ENCODE measurements at regions not wholly inside any gene's neighbourhood (a gene's known extent, or its start where the extent isn't known, plus 50 kb on each side); places are given as distances from the start of the nearest gene placed in this dataset.
"Not testable (repeated sequence)": the region's sequence is repeated elsewhere in the genome, so short reads cannot be mapped to it uniquely, and the experiment has no call there.

GRCh38 chrY:3491423-3491822, 87.4 kb upstream of the TGIF2LY start:
- H3K4me1 ChIP-seq; H3K36me3 ChIP-seq; H3K4me3 ChIP-seq (replicated peaks in 1 of 3); H3K27me3 ChIP-seq; intact Hi-C loops (cut with DNase I); H3K9me3 ChIP-seq; H3K27ac ChIP-seq; DNase-seq: not testable (repeated sequence)
- WGBS, 2 donors: no CpG with 5 or more reads among the region's 1 CpG

- H3K4me3 ChIP-seq (replicated peaks in 1 of 3); DNase-seq; H3K27ac ChIP-seq; H3K9me3 ChIP-seq; H3K4me1 ChIP-seq; H3K36me3 ChIP-seq; H3K27me3 ChIP-seq; intact Hi-C loops (cut with DNase I): not testable (repeated sequence)
- WGBS, 2 donors: 89 to 98% methylated on average over 3 of the region's 3 CpGs
Measured at GRCh38 chrY:3494539-3494938, 84.3 kb upstream of the TGIF2LY start.

- H3K4me1 ChIP-seq; H3K27ac ChIP-seq; H3K9me3 ChIP-seq; H3K4me3 ChIP-seq (replicated peaks in 1 of 3); H3K27me3 ChIP-seq; H3K36me3 ChIP-seq; intact Hi-C loops (cut with DNase I): not testable (repeated sequence)
- peak in 2 of 6 experiments; percentile 25 to 38 for TF ChIP-seq CTCF (IDR thresholded peaks at IDR 0.05)
- DNase-seq: peak; percentile 14 to 29
- WGBS, 2 donors: 17 to 30% methylated on average over 3 to 4 of the region's 5 CpGs
Measured at GRCh38 chrY:3527040-3527439, 51.8 kb upstream of the TGIF2LY start.
